GM20000 (cell line): ENCODE measurements at regions not wholly inside any gene's neighbourhood (a gene's known extent, or its start where the extent isn't known, plus 50 kb on each side); places are given as distances from the start of the nearest gene placed in this dataset.

Source experiments
- DNase-seq: peaks from one replicate; pipeline ENCODE4 v3.0.0; 2012; ENCODE audit warnings: low spot score
- CTCF ChIP-seq: IDR thresholded peaks from 2 replicates; pipeline ENCODE4 v1.5.1; 2012; ENCODE audit warnings: mild to moderate bottlenecking, control low read depth; ENCODE audit errors: extremely low read depth, missing control alignments

GRCh38 chr17:55561973-55562495 is 50.8 kb upstream of the SMIM36 start:
- no peak for TF ChIP-seq CTCF
- no peak for DNase-seq

- no peak for DNase-seq
- TF ChIP-seq CTCF: no peak
These were observed 50.2 kb upstream of the SMIM36 start for GRCh38 chr17:55561316-55561972.
